SK-N-SH (cell line): ENCODE measurements at regions not wholly inside any gene's neighbourhood (a gene's known extent, or its start where the extent isn't known, plus 50 kb on each side); places are given as distances from the start of the nearest gene placed in this dataset.

ENCODE experiments used
- CTCF ChIP-seq: fragments of 200-600 bp; sonication (generic); IDR thresholded peaks from 2 replicates; pipeline ENCODE4 v1.6.1; 2017; ENCODE audit warnings: antibody characterized with exemption, mild to moderate bottlenecking, moderate library complexity
- ELF1 ChIP-seq: IDR thresholded peaks from 2 replicates; pipeline ENCODE4 v1.4.0; 2012
- MXI1 ChIP-seq: IDR thresholded peaks from 2 replicates; pipeline ENCODE4 v1.6.1; 2012; ENCODE audit warnings: mild to moderate bottlenecking, low read depth, low read length, improper control_type of control experiment
- POLR2AphosphoS5 ChIP-seq: IDR thresholded peaks from 2 replicates; pipeline ENCODE4 v1.6.1; 2012; ENCODE audit warnings: low read depth, low read length
- RFX5 ChIP-seq: IDR thresholded peaks from 2 replicates; pipeline ENCODE4 v1.6.1; 2012; ENCODE audit warnings: mild to moderate bottlenecking, improper control_type of control experiment, low read length
- SMC3 ChIP-seq: IDR thresholded peaks from 2 replicates; pipeline ENCODE4 v1.6.1; 2012; ENCODE audit warnings: low read depth, low read length, improper control_type of control experiment
- TCF12 ChIP-seq: IDR thresholded peaks from 2 replicates; pipeline ENCODE4 v1.4.0; 2012

GRCh38 chr2:53568469-53568868 lies 199.1 kb upstream of the CHAC2 start:
- TF ChIP-seq TCF12, result no peak
- no peak for TF ChIP-seq POLR2AphosphoS5
- TF ChIP-seq MXI1, result no peak
- no peak for TF ChIP-seq RFX5
- TF ChIP-seq SMC3, result no peak
- no peak for TF ChIP-seq CTCF
- no peak for TF ChIP-seq ELF1
